Right renal pelvis (tissue), 4 donors: ENCODE measurements at regions not wholly inside any gene's neighbourhood (a gene's known extent, or its start where the extent isn't known, plus 50 kb on each side); places are given as distances from the start of the nearest gene placed in this dataset.

Experiments
- DNase-seq, 4 donors: peaks; one replicate each; pipeline ENCODE4 v3.0.0-alpha.2; 2013; ENCODE audit warnings: low read depth in 4 of 4, low spot score in 3 of 4, missing footprints in 1 of 4

DNA sequence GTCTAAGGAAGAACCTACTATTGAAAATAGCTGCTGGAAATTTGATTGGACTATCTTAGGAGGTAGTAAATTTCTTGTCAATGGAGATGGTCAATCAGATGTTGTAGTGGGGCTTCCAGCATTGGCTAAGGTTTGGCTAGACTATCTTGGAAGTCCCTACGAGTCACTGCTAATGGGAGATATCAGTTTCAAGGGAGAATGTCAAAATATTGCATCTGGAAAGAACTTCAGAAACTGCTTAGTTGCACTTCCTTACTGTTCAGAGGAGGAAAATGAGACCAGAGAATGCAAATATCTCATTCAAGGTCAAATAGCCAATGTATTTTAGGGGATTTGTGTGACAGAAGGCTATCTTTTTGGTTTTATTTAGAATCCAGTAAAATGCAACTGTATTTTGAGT is 53.5 kb upstream of the CCN2 start:
- DNase-seq: no peak

DNA sequence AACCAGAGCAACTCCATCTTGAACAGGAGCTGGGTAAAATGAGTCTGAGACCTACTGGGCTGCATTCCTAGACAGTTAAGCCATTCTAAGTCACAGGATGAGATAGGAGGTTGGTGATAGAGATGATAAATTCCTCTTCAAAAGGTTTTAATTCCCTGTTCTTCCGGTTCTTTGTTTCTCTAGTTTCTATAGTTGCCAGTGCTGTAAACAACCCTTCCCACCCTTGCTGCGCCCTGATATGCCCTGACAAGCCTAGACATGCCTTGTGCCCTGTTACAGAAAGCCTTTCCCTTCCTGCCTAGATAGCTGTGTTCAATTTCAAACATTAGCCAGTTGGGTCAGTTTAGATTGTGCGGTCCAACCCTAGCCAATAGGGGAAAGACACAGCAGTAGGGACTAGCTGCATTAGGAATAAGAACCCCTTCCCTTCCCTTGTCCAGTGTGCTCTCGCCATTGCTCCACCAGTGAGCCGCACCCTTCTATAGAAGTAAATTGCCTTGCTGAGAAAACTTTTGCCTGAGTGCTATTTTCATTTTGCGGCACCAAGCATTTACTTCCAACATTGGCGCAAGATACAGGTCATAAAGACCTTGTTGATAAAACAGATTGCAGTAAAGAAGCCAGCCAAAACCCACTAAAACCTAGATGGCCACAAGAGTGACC is 52.5 kb upstream of the CCN2 start:
- no peak for DNase-seq
